Femur (tissue), 1 donor: ENCODE measurements at regions not wholly inside any gene's neighbourhood (a gene's known extent, or its start where the extent isn't known, plus 50 kb on each side); places are given as distances from the start of the nearest gene placed in this dataset.
A peak's percentile ranks its signal among the peaks of the same experiment; 100 is the strongest.

Experiments
- DNase-seq: peaks from one replicate; pipeline ENCODE4 v3.0.0-alpha.2; 2017

GRCh38 chr2:118696786-118697465, 150.5 kb downstream of the EN1 start:
- DNase-seq: no peak

- no peak for DNase-seq
Observed at GRCh38 chr2:118693287-118693822, 154.1 kb downstream of the EN1 start.

GRCh38 chr2:118689874-118690273, 157.6 kb downstream of the EN1 start:
- no peak for DNase-seq

GRCh38 chr2:118689456-118689855, 158.0 kb downstream of the EN1 start:
- no peak for DNase-seq

- DNase-seq: no peak
Observed at GRCh38 chr2:118689033-118689432, 158.4 kb downstream of the EN1 start.

- no peak for DNase-seq
Observed at GRCh38 chr2:118687698-118688097, 159.8 kb downstream of the EN1 start.

- DNase-seq: no peak
Observed at GRCh38 chr2:118687192-118687591, 160.3 kb downstream of the EN1 start.

- peak; percentile 54 for DNase-seq
Observed at GRCh38 chr2:118686346-118686745, 161.1 kb downstream of the EN1 start.

GRCh38 chr2:118683460-118683859, 164.0 kb downstream of the EN1 start:
- DNase-seq: no peak

GRCh38 chr2:118678985-118679384, 168.5 kb downstream of the EN1 start:
- no peak for DNase-seq

- no peak for DNase-seq
Observed at GRCh38 chr2:118677546-118677945, 169.9 kb downstream of the EN1 start.

GRCh38 chr2:118675531-118675930, 171.9 kb downstream of the EN1 start:
- DNase-seq: no peak

GRCh38 chr2:118672571-118673158, 174.8 kb downstream of the EN1 start:
- no peak for DNase-seq

- no peak for DNase-seq
Observed at GRCh38 chr2:118671701-118672454, 175.6 kb downstream of the EN1 start.

GRCh38 chr2:118670838-118671237, 176.6 kb downstream of the EN1 start:
- DNase-seq: peak; percentile 85

- DNase-seq: no peak
Observed at GRCh38 chr2:118670276-118670675, 177.2 kb downstream of the EN1 start.

GRCh38 chr2:118669654-118670053, 177.8 kb downstream of the EN1 start:
- DNase-seq: no peak

GRCh38 chr2:118668431-118669424, 178.7 kb downstream of the EN1 start:
- DNase-seq: no peak

GRCh38 chr2:118667964-118668363, 179.5 kb downstream of the EN1 start:
- no peak for DNase-seq

- no peak for DNase-seq
Observed at GRCh38 chr2:118667348-118667747, 180.1 kb downstream of the EN1 start.

- DNase-seq: no peak
Observed at GRCh38 chr2:118665784-118666529, 181.5 kb downstream of the EN1 start.

- no peak for DNase-seq
Observed at GRCh38 chr2:118661179-118661578, 186.3 kb downstream of the EN1 start.
